Hepatocyte (in vitro differentiated cells): ENCODE measurements at regions not wholly inside any gene's neighbourhood (a gene's known extent, or its start where the extent isn't known, plus 50 kb on each side); places are given as distances from the start of the nearest gene placed in this dataset.

Source experiments
- DNase-seq: peaks from one replicate; pipeline ENCODE4 v3.0.0-alpha.2; 2016; ENCODE audit warnings: low spot score
- H2AFZ ChIP-seq: fragments of 200-600 bp; sonication (generic); 2 replicates; pipeline ENCODE4 v1.6.0; 2016; ENCODE audit warnings: antibody characterized with exemption, mild to moderate bottlenecking
- H3K27ac ChIP-seq: fragments of 200-600 bp; sonication (generic); 2 replicates; pipeline ENCODE4 v1.5.1; 2016; ENCODE audit warnings: mild to moderate bottlenecking
- H3K27me3 ChIP-seq: fragments of 200-600 bp; sonication (generic); 2 replicates; pipeline ENCODE4 v1.6.1; 2016
- H3K36me3 ChIP-seq: fragments of 200-600 bp; sonication (generic); replicated peaks from 2 replicates; pipeline ENCODE4 v1.5.1; 2016; ENCODE audit warnings: low read depth; ENCODE audit not compliant: insufficient read depth
- H3K4me1 ChIP-seq: fragments of 200-600 bp; sonication (generic); 2 replicates; pipeline ENCODE4 v1.5.1; 2016; ENCODE audit warnings: mild to moderate bottlenecking, moderate library complexity; ENCODE audit not compliant: insufficient read depth
- H3K4me2 ChIP-seq: fragments of 200-600 bp; sonication (generic); 2 replicates; pipeline ENCODE4 v1.6.0; 2016
- H3K4me3 ChIP-seq: fragments of 200-600 bp; sonication (generic); 2 replicates; pipeline ENCODE4 v1.5.1; 2016; ENCODE audit warnings: mild to moderate bottlenecking
- H3K79me2 ChIP-seq: fragments of 200-600 bp; sonication (generic); 2 replicates; pipeline ENCODE4 v1.6.0; 2017; ENCODE audit warnings: mild to moderate bottlenecking
- H3K9me2 ChIP-seq: fragments of 200-600 bp; sonication (generic); replicated peaks from 2 replicates; pipeline ENCODE4 v1.6.0; 2017; ENCODE audit warnings: mild to moderate bottlenecking; ENCODE audit not compliant: insufficient read depth
- H3K9me3 ChIP-seq: fragments of 200-600 bp; sonication (generic); 2 replicates; pipeline ENCODE4 v1.5.1; 2016; ENCODE audit warnings: low read depth, mild to moderate bottlenecking
- H4K20me1 ChIP-seq: fragments of 200-600 bp; sonication (generic); 2 replicates; pipeline ENCODE4 v1.6.0; 2016; ENCODE audit warnings: mild to moderate bottlenecking; ENCODE audit not compliant: insufficient read depth, poor library complexity, severe bottlenecking
- CTCF ChIP-seq: fragments of 200-600 bp; sonication (generic); IDR thresholded peaks from 2 replicates; pipeline ENCODE4 v1.5.1; 2016; ENCODE audit warnings: antibody characterized with exemption, mild to moderate bottlenecking; ENCODE audit not compliant: poor library complexity
- EZH2 ChIP-seq: fragments of 200-600 bp; sonication (generic); IDR thresholded peaks from 2 replicates; pipeline ENCODE4 v1.6.1; 2016; ENCODE audit warnings: antibody characterized with exemption, mild to moderate bottlenecking, borderline replicate concordance
- EZH2phosphoT487 ChIP-seq: fragments of 200-600 bp; sonication (generic); IDR thresholded peaks from one replicate; pipeline ENCODE4 v1.6.1; 2018; ENCODE audit warnings: antibody characterized with exemption, mild to moderate bottlenecking, low read depth, moderate library complexity; ENCODE audit not compliant: unreplicated experiment, severe bottlenecking
- WGBS: methylation state at CpG from one replicate; pipeline ENCODE4 v1.1.6; 2016; ENCODE audit warnings: low lambda C conversion rate; ENCODE audit errors: missing lambda C conversion rate; 5-methylcytosine and 5-hydroxymethylcytosine counted together

GRCh38 chr5:24767086-24767485 lies 122.3 kb upstream of the CDH10 start:
- H4K20me1 ChIP-seq, result no peaks in the 10 kb centered on the region
- TF ChIP-seq EZH2phosphoT487, result no peak
- TF ChIP-seq EZH2, result no peak
- TF ChIP-seq CTCF, result no peak

GRCh38 chr5:24765219-24765618 lies 120.4 kb upstream of the CDH10 start:
- WGBS, result 90% methylated on average over 1 of the region's 1 CpG
- DNase-seq, result no peak

More at GRCh38 chr5:24767086-24767485, 122.3 kb upstream of the CDH10 start:
- H3K4me1 ChIP-seq, result no peaks in the 10 kb centered on the region
- no peak overlapping the region for H2AFZ ChIP-seq
- no peak overlapping the region for H3K4me2 ChIP-seq
- no peaks in the 10 kb centered on the region for H3K9me2 ChIP-seq
- no peak overlapping the region for H3K27ac ChIP-seq
- no peak for DNase-seq
- H3K36me3 ChIP-seq, result no peaks in the 10 kb centered on the region
- H3K9me3 ChIP-seq, result no peaks in the 10 kb centered on the region
- no peaks in the 10 kb centered on the region for H3K79me2 ChIP-seq
- H3K27me3 ChIP-seq, result no peaks in the 10 kb centered on the region
- H3K4me3 ChIP-seq, result no peak overlapping the region

DNA sequence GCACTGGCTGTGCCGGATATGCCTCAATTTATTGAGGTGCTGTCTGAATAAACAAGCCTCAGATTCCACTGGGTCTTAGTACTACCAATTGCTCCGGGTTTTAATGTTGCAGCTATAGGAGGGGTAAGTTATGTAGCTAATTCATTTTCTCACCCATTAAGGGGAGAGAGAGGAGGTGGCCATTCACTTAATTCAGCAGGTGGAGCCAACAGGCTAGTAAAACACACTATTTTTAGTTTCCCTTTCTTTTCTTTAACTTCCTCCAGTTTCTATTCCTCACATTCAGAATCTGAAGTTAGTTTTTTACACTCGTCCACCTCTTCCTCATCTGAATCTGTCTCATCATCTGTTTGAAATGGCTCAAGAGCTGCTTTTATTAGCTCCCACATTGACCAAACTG lies 105.6 kb upstream of the CDH10 start:
- Histone ChIP-seq H3K4me2 (no peak overlapping the region), H3K9me2 (no peaks in the 10 kb centered on the region), H2AFZ (no peak overlapping the region), H3K4me1 (no peaks in the 10 kb centered on the region), H3K36me3 (no peaks in the 10 kb centered on the region), H3K27ac (no peak overlapping the region), H3K79me2 (no peaks in the 10 kb centered on the region), H3K9me3 (no peaks in the 10 kb centered on the region), H4K20me1 (no peaks in the 10 kb centered on the region), H3K27me3 (no peaks in the 10 kb centered on the region), H3K4me3 (no peak overlapping the region)
- no peak for TF ChIP-seq EZH2
- TF ChIP-seq EZH2phosphoT487, result no peak
- TF ChIP-seq CTCF, result no peak
- 88% methylated on average over 3 of the region's 3 CpGs for WGBS
- DNase-seq, result no peak

More at GRCh38 chr5:24765219-24765618, 120.4 kb upstream of the CDH10 start:
- Histone ChIP-seq H3K27ac (no peak overlapping the region), H4K20me1 (no peaks in the 10 kb centered on the region), H2AFZ (no peak overlapping the region), H3K9me2 (no peaks in the 10 kb centered on the region), H3K4me3 (no peak overlapping the region), H3K9me3 (no peaks in the 10 kb centered on the region), H3K4me2 (no peak overlapping the region), H3K36me3 (no peaks in the 10 kb centered on the region), H3K4me1 (no peaks in the 10 kb centered on the region), H3K79me2 (no peaks in the 10 kb centered on the region), H3K27me3 (no peaks in the 10 kb centered on the region)
- TF ChIP-seq EZH2 (no peak), EZH2phosphoT487 (no peak), CTCF (no peak)

DNA sequence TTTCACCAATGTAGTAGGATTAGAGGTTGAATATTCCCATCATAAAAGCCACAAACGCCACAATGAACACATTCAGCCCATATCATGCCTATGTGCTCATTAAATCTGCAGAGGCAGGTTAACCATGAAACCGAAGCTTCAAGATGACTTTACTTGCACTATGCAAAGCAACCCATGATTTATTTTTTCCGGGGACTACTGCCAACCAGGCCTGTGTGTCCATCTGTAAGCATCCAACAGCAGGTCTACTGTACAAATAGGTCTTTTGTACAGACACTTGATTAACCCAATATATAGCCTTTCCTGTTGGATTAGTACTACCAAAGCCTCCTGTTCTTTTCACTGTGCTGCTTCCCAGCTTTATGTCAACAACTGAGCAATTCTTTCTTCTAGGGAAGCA lies 104.9 kb upstream of the CDH10 start:
- H3K9me2 ChIP-seq, result no peaks in the 10 kb centered on the region
- H3K4me2 ChIP-seq, result no peak overlapping the region
- DNase-seq, result no peak
- WGBS, result 93% methylated on average over 3 of the region's 3 CpGs
- H3K36me3 ChIP-seq, result no peaks in the 10 kb centered on the region
- no peaks in the 10 kb centered on the region for H4K20me1 ChIP-seq
- TF ChIP-seq EZH2 (no peak), EZH2phosphoT487 (no peak), CTCF (no peak)
- H3K27ac ChIP-seq, result no peak overlapping the region
- no peaks in the 10 kb centered on the region for H3K27me3 ChIP-seq
- no peaks in the 10 kb centered on the region for H3K79me2 ChIP-seq
- no peaks in the 10 kb centered on the region for H3K4me1 ChIP-seq
- no peak overlapping the region for H3K4me3 ChIP-seq
- H2AFZ ChIP-seq, result no peak overlapping the region
- H3K9me3 ChIP-seq, result no peaks in the 10 kb centered on the region
